Vagina (tissue), 2 donors: ENCODE measurements at regions not wholly inside any gene's neighbourhood (a gene's known extent, or its start where the extent isn't known, plus 50 kb on each side); places are given as distances from the start of the nearest gene placed in this dataset.

ENCODE experiments used
- DNase-seq, 2 donors: peaks; one replicate each; pipeline ENCODE4 v3.0.0-alpha.2; 2017; ENCODE audit errors: extremely low spot score in 2 of 2
- H3K27ac ChIP-seq: fragments of 200-600 bp; sonication (generic); one replicate; pipeline ENCODE4 v1.5.1; 2019
- H3K27me3 ChIP-seq: fragments of 200-600 bp; sonication (generic); one replicate; pipeline ENCODE4 v1.5.1; 2019
- H3K36me3 ChIP-seq, 2 donors: fragments of 200-600 bp; sonication (generic); one replicate each; pipeline ENCODE4 v1.5.1; 2017 to 2019
- H3K4me1 ChIP-seq: fragments of 200-600 bp; sonication (generic); one replicate; pipeline ENCODE4 v1.5.1; 2019
- H3K4me3 ChIP-seq, 2 donors: fragments of 200-600 bp; sonication (generic); 1 replicate in 1 of 2; 2 replicates in 1 of 2; pipeline ENCODE4 v1.5.1; 2016 to 2019
- H3K9me3 ChIP-seq: fragments of 200-600 bp; sonication (generic); one replicate; pipeline ENCODE4 v1.5.1; 2019
- POLR2A ChIP-seq, 2 donors: fragments of 450-650 bp; IDR thresholded peaks; one replicate each; pipeline ENCODE4 v1.6.1; 2017; ENCODE audit warnings: antibody characterized with exemption in 2 of 2, mild to moderate bottlenecking in 2 of 2, moderate library complexity in 2 of 2
- POLR2AphosphoS5 ChIP-seq, 2 donors: sonication (generic); formaldehyde crosslinking; IDR thresholded peaks; one replicate each; pipeline ENCODE4 v1.9.0; 2017; ENCODE audit warnings: antibody characterized with exemption in 2 of 2, mild to moderate bottlenecking in 2 of 2, low read depth in 1 of 2; ENCODE audit not compliant: insufficient read depth in 1 of 2
- intact Hi-C: fragments of 100-400 bp; cut with DNase I; formaldehyde crosslinking; loops from one replicate; pipeline ENCODE4 v1.15.1; 2023
- TF ChIP-seq, protein P1 (sequence below), 3 experiments: fragments of 450-650 bp in 2 of 3; fragments of 200-600 bp in 1 of 3; sonication (generic) in 1 of 3; IDR thresholded peaks; one replicate each; pipeline ENCODE4 v1.5.1; 2017 to 2019; ENCODE audit warnings: antibody characterized with exemption in 3 of 3, mild to moderate bottlenecking in 2 of 3, moderate library complexity in 2 of 3

- no peak overlapping the region for H3K27ac ChIP-seq
- TF ChIP-seq, protein P1, sequence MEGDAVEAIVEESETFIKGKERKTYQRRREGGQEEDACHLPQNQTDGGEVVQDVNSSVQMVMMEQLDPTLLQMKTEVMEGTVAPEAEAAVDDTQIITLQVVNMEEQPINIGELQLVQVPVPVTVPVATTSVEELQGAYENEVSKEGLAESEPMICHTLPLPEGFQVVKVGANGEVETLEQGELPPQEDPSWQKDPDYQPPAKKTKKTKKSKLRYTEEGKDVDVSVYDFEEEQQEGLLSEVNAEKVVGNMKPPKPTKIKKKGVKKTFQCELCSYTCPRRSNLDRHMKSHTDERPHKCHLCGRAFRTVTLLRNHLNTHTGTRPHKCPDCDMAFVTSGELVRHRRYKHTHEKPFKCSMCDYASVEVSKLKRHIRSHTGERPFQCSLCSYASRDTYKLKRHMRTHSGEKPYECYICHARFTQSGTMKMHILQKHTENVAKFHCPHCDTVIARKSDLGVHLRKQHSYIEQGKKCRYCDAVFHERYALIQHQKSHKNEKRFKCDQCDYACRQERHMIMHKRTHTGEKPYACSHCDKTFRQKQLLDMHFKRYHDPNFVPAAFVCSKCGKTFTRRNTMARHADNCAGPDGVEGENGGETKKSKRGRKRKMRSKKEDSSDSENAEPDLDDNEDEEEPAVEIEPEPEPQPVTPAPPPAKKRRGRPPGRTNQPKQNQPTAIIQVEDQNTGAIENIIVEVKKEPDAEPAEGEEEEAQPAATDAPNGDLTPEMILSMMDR (IDR thresholded peaks at IDR 0.05): no peak
- TF ChIP-seq POLR2AphosphoS5 (IDR thresholded peaks at IDR 0.05; ENCODE audit: insufficient read depth in 1 of 2, low read depth in 1 of 2): no peak
- H3K36me3 ChIP-seq: no peaks in the 10 kb centered on the region
- no peaks in the 10 kb centered on the region for H3K27me3 ChIP-seq
- H3K4me1 ChIP-seq: peaks cover 20% of the 10 kb centered on the region
- no peaks in the 10 kb centered on the region for H3K9me3 ChIP-seq
- peak; percentile 12 to 49 for DNase-seq
- intact Hi-C loops: no loop called here
- H3K4me3 ChIP-seq: no peak overlapping the region
Measured at GRCh38 chr10:78685466-78686103, 383.2 kb upstream of the ZMIZ1 start.

- intact Hi-C loops: no loop called here
Measured at GRCh38 chr10:78686444-78687060, 382.2 kb upstream of the ZMIZ1 start.

GRCh38 chr10:78687626-78688025 lies 381.1 kb upstream of the ZMIZ1 start:
- TF ChIP-seq POLR2AphosphoS5 (IDR thresholded peaks at IDR 0.05; ENCODE audit: insufficient read depth in 1 of 2, low read depth in 1 of 2) (no peak), POLR2A (IDR thresholded peaks at IDR 0.05) (no peak)
- TF ChIP-seq, protein P1 (IDR thresholded peaks at IDR 0.05): no peak
- DNase-seq: no peak
- intact Hi-C loops: no loop called here
- no peaks in the 10 kb centered on the region for H3K36me3 ChIP-seq
- no peaks in the 10 kb centered on the region for H3K27me3 ChIP-seq
- no peaks in the 10 kb centered on the region for H3K9me3 ChIP-seq
- no peak overlapping the region for H3K27ac ChIP-seq
- peaks cover 20% of the 10 kb centered on the region for H3K4me1 ChIP-seq
- no peak overlapping the region for H3K4me3 ChIP-seq

More at GRCh38 chr10:78686444-78687060, 382.2 kb upstream of the ZMIZ1 start:
- Histone ChIP-seq H3K9me3 (no peaks in the 10 kb centered on the region), H3K36me3 (no peaks in the 10 kb centered on the region), H3K27me3 (no peaks in the 10 kb centered on the region), H3K4me1 (peaks cover 20% of the 10 kb centered on the region), H3K4me3 (no peak overlapping the region), H3K27ac (no peak overlapping the region)
- TF ChIP-seq POLR2AphosphoS5 (IDR thresholded peaks at IDR 0.05; ENCODE audit: insufficient read depth in 1 of 2, low read depth in 1 of 2) (no peak), POLR2A (IDR thresholded peaks at IDR 0.05) (no peak)
- TF ChIP-seq, protein P1 (IDR thresholded peaks at IDR 0.05): no peak
- DNase-seq: peak; percentile 83 to 95

GRCh38 chr10:78688230-78688900 lies 380.4 kb upstream of the ZMIZ1 start:
- no peak for TF ChIP-seq POLR2A (IDR thresholded peaks at IDR 0.05)
- no peak for TF ChIP-seq POLR2AphosphoS5 (IDR thresholded peaks at IDR 0.05; ENCODE audit: insufficient read depth in 1 of 2, low read depth in 1 of 2)
- TF ChIP-seq, protein P1 (IDR thresholded peaks at IDR 0.05): no peak
- intact Hi-C loops: no loop called here
- Histone ChIP-seq H3K4me1 (peaks cover 20% of the 10 kb centered on the region), H3K27ac (peak overlapping the region; percentile 24), H3K4me3 (no peak overlapping the region), H3K9me3 (no peaks in the 10 kb centered on the region), H3K36me3 (no peaks in the 10 kb centered on the region), H3K27me3 (no peaks in the 10 kb centered on the region)
- DNase-seq: peak; percentile 54 to 81
